Spleen (tissue), 11 donors: ENCODE measurements at regions not wholly inside any gene's neighbourhood (a gene's known extent, or its start where the extent isn't known, plus 50 kb on each side); places are given as distances from the start of the nearest gene placed in this dataset.

Source experiments
- DNase-seq: peaks from one replicate; pipeline ENCODE4 v3.0.0-alpha.2; 2020
- H3K27ac ChIP-seq, 8 donors: fragments of 200-600 bp; sonication (generic) in 7 of 8; 1 replicate in 4 of 8; 2 replicates in 4 of 8; pipeline versions ENCODE4 v1.5.0 to v1.8.0; 2016 to 2021; ENCODE audit warnings: inconsistent platforms in 4 of 8, mild to moderate bottlenecking in 4 of 8, moderate library complexity in 1 of 8
- H3K27me3 ChIP-seq, 7 donors: fragments of 200-600 bp; sonication (generic) in 6 of 7; replicated peaks in 1 of 7; 1 replicate in 4 of 7; 2 replicates in 3 of 7; pipeline versions ENCODE4 v1.5.0 to v1.8.0; 2016 to 2021; ENCODE audit warnings: inconsistent platforms in 3 of 7, mild to moderate bottlenecking in 1 of 7
- H3K36me3 ChIP-seq, 6 donors: fragments of 200-600 bp; sonication (generic) in 5 of 6; 1 replicate in 4 of 6; 2 replicates in 2 of 6; pipeline versions ENCODE4 v1.5.0 to v1.8.0; 2016 to 2021; ENCODE audit warnings: inconsistent platforms in 2 of 6
- H3K4me1 ChIP-seq, 6 donors: fragments of 200-600 bp; sonication (generic) in 5 of 6; 1 replicate in 3 of 6; 2 replicates in 3 of 6; pipeline versions ENCODE4 v1.5.0 to v1.8.0; 2016 to 2021; ENCODE audit warnings: inconsistent platforms in 3 of 6
- H3K4me3 ChIP-seq, 8 donors: fragments of 200-600 bp; sonication (generic) in 7 of 8; 1 replicate in 4 of 8; 2 replicates in 4 of 8; pipeline versions ENCODE4 v1.5.0 to v1.8.0; 2016 to 2021; ENCODE audit warnings: inconsistent platforms in 4 of 8, mild to moderate bottlenecking in 4 of 8, moderate library complexity in 2 of 8
- H3K9me3 ChIP-seq, 8 donors: fragments of 200-600 bp; sonication (generic) in 7 of 8; 1 replicate in 4 of 8; 2 replicates in 4 of 8; pipeline versions ENCODE4 v1.5.0 to v1.8.0; 2016 to 2021; ENCODE audit warnings: inconsistent platforms in 4 of 8
- CTCF ChIP-seq, 11 experiments: fragments of 200-600 bp in 7 of 11; fragments of 450-650 bp in 4 of 11; sonication (generic) in 4 of 11; IDR thresholded peaks in 8 of 11; conservative IDR thresholded peaks in 3 of 11; 1 replicate in 7 of 11; 2 replicates in 4 of 11; pipeline versions ENCODE4 v1.4.0 to v1.8.0; 2016 to 2021; ENCODE audit warnings: antibody characterized with exemption in 11 of 11, inconsistent platforms in 4 of 11, mild to moderate bottlenecking in 1 of 11
- POLR2A ChIP-seq, 3 donors: fragments of 450-650 bp; IDR thresholded peaks; one replicate each; pipeline ENCODE4 v1.5.1; 2017; ENCODE audit warnings: antibody characterized with exemption in 3 of 3, mild to moderate bottlenecking in 1 of 3
- POLR2AphosphoS5 ChIP-seq, 3 donors: sonication (generic); formaldehyde crosslinking; IDR thresholded peaks; one replicate each; pipeline ENCODE4 v1.5.1; 2017; ENCODE audit warnings: antibody characterized with exemption in 3 of 3
- WGBS, 5 donors: extraction: QIAGEN DNeasy Blood & Tissue Kit in 3 of 5; methylation state at CpG; one replicate each; pipeline versions ENCODE4 v1.1.5 to v1.1.7; 2013 to 2018; 5-methylcytosine and 5-hydroxymethylcytosine counted together
- intact Hi-C: fragments of 100-400 bp; cut with DNase I; formaldehyde crosslinking; loops from one replicate; pipeline ENCODE4 v1.15.0; 2023; ENCODE audit warnings: low total_unique reads
- donor health status: healthy with polysubstance abuse.
- donor health status: DM: no; HTN: no; CAD: no; lungs with moderate emphysema.
- donor health status: DM: no; HTN: no; CAD: no.
- donor health status: Bipolar disorder and iron deficiency.
- donor health status: healthy.
- donor health status: DM: no; HTN: no; CAD: no.
- donor health status: DM: yes; HTN: yes; CAD: no.

GRCh38 chr15:36406366-36406765 is 173.1 kb upstream of the CDIN1 start:
- H3K4me1 ChIP-seq = no peaks in the 10 kb centered on the region
- H3K4me3 ChIP-seq = no peak overlapping the region
- H3K27ac ChIP-seq = peak overlapping the region in 3 of 8 donors; percentile 1 to 12 (median 5)
- WGBS, 5 donors = 73 to 84% (median 79%) methylated on average over 3 of the region's 3 CpGs
- no peaks in the 10 kb centered on the region for H3K27me3 ChIP-seq
- TF ChIP-seq CTCF (IDR thresholded peaks at IDR 0.05 in 8 of 11, conservative IDR thresholded peaks at IDR 0.05 in 3 of 11) = no peak
- no peak for TF ChIP-seq POLR2A (IDR thresholded peaks at IDR 0.05)
- no peak for TF ChIP-seq POLR2AphosphoS5 (IDR thresholded peaks at IDR 0.05)
- DNase-seq = no peak
- H3K36me3 ChIP-seq = no peaks in the 10 kb centered on the region
- intact Hi-C loops = no loop called here
- peaks cover 0 to 6% (median 0%) of the 10 kb centered on the region in 8 donors for H3K9me3 ChIP-seq

GRCh38 chr15:36406911-36407310 is 172.5 kb upstream of the CDIN1 start:
- H3K9me3 ChIP-seq = peaks cover 0 to 6% (median 0%) of the 10 kb centered on the region in 8 donors
- TF ChIP-seq POLR2AphosphoS5 (IDR thresholded peaks at IDR 0.05) = no peak
- no peak for TF ChIP-seq CTCF (IDR thresholded peaks at IDR 0.05 in 8 of 11, conservative IDR thresholded peaks at IDR 0.05 in 3 of 11)
- no peak for TF ChIP-seq POLR2A (IDR thresholded peaks at IDR 0.05)
- H3K36me3 ChIP-seq = no peaks in the 10 kb centered on the region
- intact Hi-C loops = no loop called here
- H3K27me3 ChIP-seq = no peaks in the 10 kb centered on the region
- no peak for DNase-seq
- H3K4me3 ChIP-seq = no peak overlapping the region
- 56 to 66% (median 60%) methylated on average over 3 of the region's 3 CpGs for WGBS, 5 donors
- no peaks in the 10 kb centered on the region for H3K4me1 ChIP-seq
- H3K27ac ChIP-seq = peak overlapping the region in 2 of 8 donors; percentile 1 to 12

GRCh38 chr15:36407647-36408046 is 171.8 kb upstream of the CDIN1 start:
- TF ChIP-seq CTCF (IDR thresholded peaks at IDR 0.05 in 8 of 11, conservative IDR thresholded peaks at IDR 0.05 in 3 of 11) (no peak), POLR2A (IDR thresholded peaks at IDR 0.05) (no peak), POLR2AphosphoS5 (IDR thresholded peaks at IDR 0.05) (no peak)
- Histone ChIP-seq H3K27me3 (no peaks in the 10 kb centered on the region), H3K9me3 (peaks cover 0 to 6% (median 0%) of the 10 kb centered on the region in 8 donors), H3K4me1 (no peaks in the 10 kb centered on the region), H3K27ac (peak overlapping the region in 3 of 8 donors; percentile 13 to 36 (median 32)), H3K4me3 (no peak overlapping the region), H3K36me3 (no peaks in the 10 kb centered on the region)
- intact Hi-C loops = no loop called here
- WGBS, 5 donors = 35 to 57% (median 49%) methylated on average over 4 of the region's 4 CpGs
- DNase-seq = no peak

- H3K27me3 ChIP-seq = no peaks in the 10 kb centered on the region
- no peak overlapping the region for H3K27ac ChIP-seq
- DNase-seq = no peak
- H3K36me3 ChIP-seq = no peaks in the 10 kb centered on the region
- H3K9me3 ChIP-seq = peaks cover 0 to 6% (median 0%) of the 10 kb centered on the region in 8 donors
- H3K4me3 ChIP-seq = no peak overlapping the region
- no peaks in the 10 kb centered on the region for H3K4me1 ChIP-seq
- intact Hi-C loops = no loop called here
- WGBS, 5 donors = 87 to 95% (median 92%) methylated on average over 6 of the region's 6 CpGs
- TF ChIP-seq CTCF (IDR thresholded peaks at IDR 0.05 in 8 of 11, conservative IDR thresholded peaks at IDR 0.05 in 3 of 11) (no peak), POLR2AphosphoS5 (IDR thresholded peaks at IDR 0.05) (no peak), POLR2A (IDR thresholded peaks at IDR 0.05) (no peak)
Measured at GRCh38 chr15:36409819-36410218, 169.6 kb upstream of the CDIN1 start.
